HFFc6 (cell line): ENCODE measurements at regions not wholly inside any gene's neighbourhood (a gene's known extent, or its start where the extent isn't known, plus 50 kb on each side); places are given as distances from the start of the nearest gene placed in this dataset.

Experiments
- DNase-seq: peaks from one replicate; pipeline ENCODE4 v3.0.0-alpha.2; 2018
- H3K27ac Mint-ChIP-seq: 2 replicates; pipeline ENCODE4 v1.8.0; 2020; ENCODE audit warnings: mild to moderate bottlenecking, mixed read lengths
- H3K27me3 Mint-ChIP-seq: 2 replicates; pipeline ENCODE4 v1.8.0; 2021; ENCODE audit warnings: mild to moderate bottlenecking, moderate library complexity, mixed read lengths; ENCODE audit not compliant: insufficient read depth
- H3K36me3 Mint-ChIP-seq: 2 replicates; pipeline ENCODE4 v1.8.0; 2021; ENCODE audit warnings: low read depth, mixed read lengths
- H3K4me1 Mint-ChIP-seq: 2 replicates; pipeline ENCODE4 v1.8.0; 2020; ENCODE audit warnings: low read depth, mixed read lengths
- H3K4me3 Mint-ChIP-seq: 2 replicates; pipeline ENCODE4 v1.8.0; 2020; ENCODE audit warnings: mild to moderate bottlenecking, moderate library complexity, mixed read lengths
- H3K9me3 Mint-ChIP-seq: 2 replicates; pipeline ENCODE4 v1.8.0; 2020; ENCODE audit warnings: mild to moderate bottlenecking, mixed read lengths
- CTCF ChIP-seq: fragments of 200-600 bp; sonication (generic); IDR thresholded peaks from 2 replicates; pipeline ENCODE4 v1.5.0; 2021; ENCODE audit warnings: antibody characterized with exemption, mild to moderate bottlenecking

GRCh38 chr4:112819729-112820128 lies 182.8 kb downstream of the LARP7 start:
- no peak for DNase-seq
- no peaks in the 10 kb centered on the region for H3K9me3 Mint-ChIP-seq
- peaks cover 2% of the 10 kb centered on the region; the same call in 1 of the 2 replicates for H3K27me3 Mint-ChIP-seq
- H3K4me3 Mint-ChIP-seq = no peak overlapping the region
- TF ChIP-seq CTCF = no peak
- peaks cover 17% of the 10 kb centered on the region for H3K4me1 Mint-ChIP-seq
- no peak overlapping the region for H3K27ac Mint-ChIP-seq
- H3K36me3 Mint-ChIP-seq = no peaks in the 10 kb centered on the region

- Mint-ChIP-seq H3K27me3 (peaks cover 2% of the 10 kb centered on the region; the same call in 1 of the 2 replicates), H3K36me3 (no peaks in the 10 kb centered on the region), H3K4me3 (no peak overlapping the region), H3K27ac (no peak overlapping the region), H3K9me3 (no peaks in the 10 kb centered on the region), H3K4me1 (peaks cover 11% of the 10 kb centered on the region)
- no peak for TF ChIP-seq CTCF
- DNase-seq = no peak
These were observed 186.2 kb downstream of the LARP7 start for GRCh38 chr4:112823156-112823555.

GRCh38 chr4:112823606-112824005 lies 186.7 kb downstream of the LARP7 start:
- Mint-ChIP-seq H3K4me1 (peaks cover 6% of the 10 kb centered on the region; the same call in 1 of the 2 replicates), H3K9me3 (no peaks in the 10 kb centered on the region), H3K36me3 (no peaks in the 10 kb centered on the region), H3K27me3 (peaks cover 2% of the 10 kb centered on the region; the same call in 1 of the 2 replicates), H3K27ac (no peak overlapping the region), H3K4me3 (no peak overlapping the region)
- DNase-seq = no peak
- TF ChIP-seq CTCF = no peak

GRCh38 chr4:112830753-112831386 lies 193.9 kb downstream of the LARP7 start:
- TF ChIP-seq CTCF = no peak
- Mint-ChIP-seq H3K27ac (no peak overlapping the region), H3K4me1 (no peaks in the 10 kb centered on the region), H3K9me3 (peaks cover 14% of the 10 kb centered on the region), H3K27me3 (no peaks in the 10 kb centered on the region), H3K36me3 (peaks cover 6% of the 10 kb centered on the region), H3K4me3 (no peak overlapping the region)
- DNase-seq = no peak

GRCh38 chr4:112832493-112832892 lies 195.6 kb downstream of the LARP7 start:
- DNase-seq = no peak
- peaks cover 6% of the 10 kb centered on the region for H3K36me3 Mint-ChIP-seq
- TF ChIP-seq CTCF = no peak
- H3K27me3 Mint-ChIP-seq = no peaks in the 10 kb centered on the region
- H3K4me1 Mint-ChIP-seq = no peaks in the 10 kb centered on the region
- no peak overlapping the region for H3K4me3 Mint-ChIP-seq
- no peak overlapping the region for H3K27ac Mint-ChIP-seq
- H3K9me3 Mint-ChIP-seq = peaks cover 24% of the 10 kb centered on the region
